K562 (cell line): ENCODE measurements at regions not wholly inside any gene's neighbourhood (a gene's known extent, or its start where the extent isn't known, plus 50 kb on each side); places are given as distances from the start of the nearest gene placed in this dataset.

ENCODE experiments used
- CBFB ChIP-seq: sonication (generic); formaldehyde crosslinking; IDR thresholded peaks from 2 replicates; pipeline ENCODE4 v1.4.0; 2020; ENCODE audit warnings: mild to moderate bottlenecking, missing genetic modification reagents
- CBX2 ChIP-seq: fragments of 200-600 bp; sonication (generic); IDR thresholded peaks from one replicate; pipeline ENCODE4 v1.6.1; 2012; ENCODE audit warnings: mild to moderate bottlenecking, low read length, inconsistent platforms; ENCODE audit not compliant: insufficient read depth, poor library complexity, severe bottlenecking
- CREB1 ChIP-seq, 2 experiments: sonication (generic) in 1 of 2; formaldehyde crosslinking in 1 of 2; IDR thresholded peaks; 2 replicates each; pipeline versions ENCODE4 v1.6.1 to v1.8.0; 2012 to 2022; ENCODE audit warnings: inconsistent platforms in 1 of 2, mild to moderate bottlenecking in 1 of 2, missing genetic modification reagents in 1 of 2, moderate library complexity in 1 of 2
- FOXP4 ChIP-seq: sonication (generic); formaldehyde crosslinking; IDR thresholded peaks from 2 replicates; pipeline ENCODE4 v1.8.0; 2022; ENCODE audit warnings: mild to moderate bottlenecking, missing genetic modification reagents, borderline replicate concordance
- GABPA ChIP-seq: fragments of 200-800 bp; sonication (Bioruptor generic); conservative IDR thresholded peaks from 2 replicates; pipeline ENCODE4 v1.6.1; 2016; ENCODE audit warnings: low read depth, missing genetic modification characterization, missing compliant biosample characterization
- JUN ChIP-seq, 2 experiments: sonication (generic) in 1 of 2; formaldehyde crosslinking in 1 of 2; IDR thresholded peaks; 2 replicates each; pipeline versions ENCODE4 v1.6.1 to v1.8.0; 2012 to 2022; ENCODE audit warnings: borderline replicate concordance in 2 of 2, mild to moderate bottlenecking in 2 of 2, improper control_type of control experiment in 1 of 2, low read depth in 1 of 2, low read length in 1 of 2, missing genetic modification reagents in 1 of 2
- MAX ChIP-seq: sonication (generic); formaldehyde crosslinking; IDR thresholded peaks from 2 replicates; pipeline ENCODE4 v1.9.0; 2022; ENCODE audit warnings: mild to moderate bottlenecking, missing genetic modification reagents
- POLR2A ChIP-seq: fragments of 450-650 bp; conservative IDR thresholded peaks from 2 replicates; pipeline ENCODE4 v1.6.1; 2016
- TF ChIP-seq, protein P1 (sequence below), 2 experiments: fragments of 450-650 bp; formaldehyde crosslinking in 1 of 2; IDR thresholded peaks; 2 replicates each; pipeline versions ENCODE4 v1.4.0 to v1.6.1; 2014 to 2020; ENCODE audit warnings: mild to moderate bottlenecking in 2 of 2, borderline replicate concordance in 1 of 2, low read depth in 1 of 2
- TF ChIP-seq, protein P2 (sequence below), 3 experiments: IDR thresholded peaks in 2 of 3; conservative IDR thresholded peaks in 1 of 3; 2 replicates each; pipeline ENCODE4 v1.5.1; 2011 to 2012; ENCODE audit warnings: low read length in 3 of 3, mild to moderate bottlenecking in 3 of 3, control low read depth in 2 of 3, improper control_type of control experiment in 1 of 3, inconsistent platforms in 1 of 3, low read depth in 1 of 3, mixed read lengths in 1 of 3, moderate library complexity in 1 of 3; ENCODE audit not compliant: insufficient read depth in 2 of 3

DNA sequence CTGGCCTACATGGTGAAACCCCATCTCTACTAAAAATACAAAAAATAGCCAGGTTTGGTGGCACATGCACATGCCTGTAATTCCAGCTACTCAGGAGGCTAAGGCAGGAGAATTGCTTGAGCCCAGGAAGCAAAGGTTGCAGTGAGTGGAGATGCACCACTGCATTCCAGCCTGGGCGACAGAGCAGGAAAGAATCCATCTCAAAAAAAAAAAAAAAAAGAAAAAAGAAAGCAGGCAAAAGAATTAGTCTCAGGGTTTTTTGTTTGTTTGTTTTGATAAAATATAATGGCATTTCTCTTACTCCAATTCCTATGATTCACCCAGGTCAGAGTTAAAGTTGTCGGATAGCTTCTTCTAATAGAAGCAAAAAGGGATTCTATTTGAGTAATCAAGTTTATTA lies 67.0 kb upstream of the ATG10 start:
- TF ChIP-seq POLR2A: no peak
- TF ChIP-seq, protein P1, sequence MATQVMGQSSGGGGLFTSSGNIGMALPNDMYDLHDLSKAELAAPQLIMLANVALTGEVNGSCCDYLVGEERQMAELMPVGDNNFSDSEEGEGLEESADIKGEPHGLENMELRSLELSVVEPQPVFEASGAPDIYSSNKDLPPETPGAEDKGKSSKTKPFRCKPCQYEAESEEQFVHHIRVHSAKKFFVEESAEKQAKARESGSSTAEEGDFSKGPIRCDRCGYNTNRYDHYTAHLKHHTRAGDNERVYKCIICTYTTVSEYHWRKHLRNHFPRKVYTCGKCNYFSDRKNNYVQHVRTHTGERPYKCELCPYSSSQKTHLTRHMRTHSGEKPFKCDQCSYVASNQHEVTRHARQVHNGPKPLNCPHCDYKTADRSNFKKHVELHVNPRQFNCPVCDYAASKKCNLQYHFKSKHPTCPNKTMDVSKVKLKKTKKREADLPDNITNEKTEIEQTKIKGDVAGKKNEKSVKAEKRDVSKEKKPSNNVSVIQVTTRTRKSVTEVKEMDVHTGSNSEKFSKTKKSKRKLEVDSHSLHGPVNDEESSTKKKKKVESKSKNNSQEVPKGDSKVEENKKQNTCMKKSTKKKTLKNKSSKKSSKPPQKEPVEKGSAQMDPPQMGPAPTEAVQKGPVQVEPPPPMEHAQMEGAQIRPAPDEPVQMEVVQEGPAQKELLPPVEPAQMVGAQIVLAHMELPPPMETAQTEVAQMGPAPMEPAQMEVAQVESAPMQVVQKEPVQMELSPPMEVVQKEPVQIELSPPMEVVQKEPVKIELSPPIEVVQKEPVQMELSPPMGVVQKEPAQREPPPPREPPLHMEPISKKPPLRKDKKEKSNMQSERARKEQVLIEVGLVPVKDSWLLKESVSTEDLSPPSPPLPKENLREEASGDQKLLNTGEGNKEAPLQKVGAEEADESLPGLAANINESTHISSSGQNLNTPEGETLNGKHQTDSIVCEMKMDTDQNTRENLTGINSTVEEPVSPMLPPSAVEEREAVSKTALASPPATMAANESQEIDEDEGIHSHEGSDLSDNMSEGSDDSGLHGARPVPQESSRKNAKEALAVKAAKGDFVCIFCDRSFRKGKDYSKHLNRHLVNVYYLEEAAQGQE (IDR thresholded peaks at IDR 0.05; ENCODE audit: borderline replicate concordance): no peak
- TF ChIP-seq, protein P1 (CRISPR knock-in tag; IDR thresholded peaks at IDR 0.05; ENCODE audit: low read depth): no peak
- TF ChIP-seq, protein P2, sequence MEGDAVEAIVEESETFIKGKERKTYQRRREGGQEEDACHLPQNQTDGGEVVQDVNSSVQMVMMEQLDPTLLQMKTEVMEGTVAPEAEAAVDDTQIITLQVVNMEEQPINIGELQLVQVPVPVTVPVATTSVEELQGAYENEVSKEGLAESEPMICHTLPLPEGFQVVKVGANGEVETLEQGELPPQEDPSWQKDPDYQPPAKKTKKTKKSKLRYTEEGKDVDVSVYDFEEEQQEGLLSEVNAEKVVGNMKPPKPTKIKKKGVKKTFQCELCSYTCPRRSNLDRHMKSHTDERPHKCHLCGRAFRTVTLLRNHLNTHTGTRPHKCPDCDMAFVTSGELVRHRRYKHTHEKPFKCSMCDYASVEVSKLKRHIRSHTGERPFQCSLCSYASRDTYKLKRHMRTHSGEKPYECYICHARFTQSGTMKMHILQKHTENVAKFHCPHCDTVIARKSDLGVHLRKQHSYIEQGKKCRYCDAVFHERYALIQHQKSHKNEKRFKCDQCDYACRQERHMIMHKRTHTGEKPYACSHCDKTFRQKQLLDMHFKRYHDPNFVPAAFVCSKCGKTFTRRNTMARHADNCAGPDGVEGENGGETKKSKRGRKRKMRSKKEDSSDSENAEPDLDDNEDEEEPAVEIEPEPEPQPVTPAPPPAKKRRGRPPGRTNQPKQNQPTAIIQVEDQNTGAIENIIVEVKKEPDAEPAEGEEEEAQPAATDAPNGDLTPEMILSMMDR (IDR thresholded peaks at IDR 0.05 in 2 of 3, conservative IDR thresholded peaks at IDR 0.05 in 1 of 3; ENCODE audit: insufficient read depth in 2 of 3, low read depth in 1 of 3, low read length in 3 of 3): no peak
- TF ChIP-seq JUN (IDR thresholded peaks at IDR 0.05; ENCODE audit: borderline replicate concordance, low read depth, low read length): no peak
- no peak for TF ChIP-seq JUN (CRISPR knock-in tag; IDR thresholded peaks at IDR 0.05; ENCODE audit: borderline replicate concordance)
- no peak for TF ChIP-seq FOXP4 (CRISPR knock-in tag)
- no peak for TF ChIP-seq CREB1 (IDR thresholded peaks at IDR 0.05)
- TF ChIP-seq CREB1 (CRISPR knock-in tag; IDR thresholded peaks at IDR 0.05): no peak
- TF ChIP-seq CBFB (CRISPR knock-in tag): no peak
- no peak for TF ChIP-seq CBX2
- no peak for TF ChIP-seq MAX (CRISPR knock-in tag)
- TF ChIP-seq GABPA (tag): no peak
